Kasumi-1 (cell line): ENCODE measurements at regions not wholly inside any gene's neighbourhood (a gene's known extent, or its start where the extent isn't known, plus 50 kb on each side); places are given as distances from the start of the nearest gene placed in this dataset.

ENCODE experiments used
- DNase-seq, 2 experiments: peaks; one replicate each; lab custom pipeline; 2025; lab: John Stamatoyannopoulos, UW

DNA sequence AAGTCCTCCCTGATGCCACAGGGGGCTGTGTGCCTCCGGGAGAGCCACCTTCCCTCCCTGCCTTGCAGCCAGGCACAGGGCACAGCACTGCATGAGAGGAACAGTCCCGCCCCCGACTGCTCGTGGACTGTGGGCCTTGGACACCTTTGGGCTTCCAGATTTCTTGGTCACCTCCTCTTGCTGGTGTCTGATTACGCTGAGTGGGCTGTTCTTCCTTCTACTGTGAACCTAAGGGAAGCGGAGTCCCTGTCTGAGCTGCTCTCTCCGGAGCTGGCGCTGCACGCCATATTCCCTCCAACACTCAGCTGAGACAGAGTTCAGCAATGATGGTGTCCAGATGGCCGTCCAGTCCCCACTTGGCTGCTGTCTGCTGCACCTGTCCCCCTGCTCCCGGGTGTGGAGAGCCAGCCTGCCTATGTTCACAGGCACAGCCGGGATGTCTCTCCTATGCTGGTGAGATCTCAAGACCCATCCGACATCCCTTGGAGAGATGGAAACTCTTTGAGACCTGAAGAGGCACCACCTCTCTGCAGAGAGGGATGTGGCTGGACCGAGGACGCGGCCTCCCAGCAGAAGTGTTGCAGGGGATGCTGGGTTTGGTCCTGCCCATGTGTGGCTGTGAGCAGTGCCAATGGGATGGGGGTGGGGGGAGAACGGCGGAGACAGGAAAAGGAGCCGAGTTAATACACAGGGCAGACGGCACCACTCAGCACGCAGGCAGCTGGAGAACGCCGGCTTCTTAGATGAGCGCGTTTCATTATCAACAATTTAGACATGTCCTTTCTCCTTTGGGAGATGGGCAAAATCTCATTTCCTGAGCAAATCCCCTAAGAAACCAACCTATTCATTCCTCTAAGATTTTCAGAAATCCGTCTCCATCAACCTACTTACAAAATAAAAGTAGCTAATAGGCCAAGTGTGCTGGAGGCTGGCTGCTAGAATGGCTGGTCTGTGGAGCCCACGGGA is 171.9 kb downstream of the ENGASE start:
- no peak for DNase-seq

DNA sequence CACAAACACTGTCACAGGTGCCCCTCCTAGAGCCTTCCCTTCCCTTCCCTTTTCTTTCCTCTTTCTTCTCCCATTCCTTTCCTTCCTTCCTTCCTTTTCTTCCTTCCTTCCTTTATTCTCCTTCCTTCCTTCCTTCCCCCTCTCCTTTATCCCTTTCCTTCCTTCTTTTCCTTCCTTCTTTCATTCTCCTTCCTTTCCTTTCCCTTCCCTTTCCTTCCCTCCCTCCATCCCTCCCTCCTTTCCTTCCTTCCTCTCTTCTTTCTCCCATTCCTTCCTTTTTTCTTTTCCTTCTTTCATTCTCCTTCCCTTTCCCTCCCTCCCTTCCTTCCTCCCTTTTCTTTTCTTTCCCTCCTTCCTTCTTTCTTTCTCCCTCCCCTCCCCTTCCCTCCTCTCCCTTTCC is 170.0 kb downstream of the ENGASE start:
- no peak for DNase-seq

DNA sequence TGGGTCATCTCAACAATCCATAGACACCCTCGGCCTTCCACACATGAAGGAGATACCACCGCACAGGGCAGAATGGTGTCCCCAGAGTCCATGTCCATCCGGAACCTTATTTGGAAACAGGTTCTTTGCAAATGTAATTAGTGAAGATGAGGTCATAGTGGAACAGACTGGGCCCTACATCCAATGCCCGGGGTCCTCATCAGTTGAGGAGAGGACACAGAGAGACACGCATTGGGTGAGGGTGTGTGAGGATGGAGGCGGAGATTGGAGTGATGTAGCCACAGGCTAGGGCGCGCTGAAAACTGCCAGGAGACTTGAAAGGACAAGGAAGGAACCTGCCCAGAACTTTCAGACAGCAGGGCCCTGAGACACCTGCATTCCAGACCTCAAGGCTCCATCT is 169.4 kb downstream of the ENGASE start:
- no peak for DNase-seq

DNA sequence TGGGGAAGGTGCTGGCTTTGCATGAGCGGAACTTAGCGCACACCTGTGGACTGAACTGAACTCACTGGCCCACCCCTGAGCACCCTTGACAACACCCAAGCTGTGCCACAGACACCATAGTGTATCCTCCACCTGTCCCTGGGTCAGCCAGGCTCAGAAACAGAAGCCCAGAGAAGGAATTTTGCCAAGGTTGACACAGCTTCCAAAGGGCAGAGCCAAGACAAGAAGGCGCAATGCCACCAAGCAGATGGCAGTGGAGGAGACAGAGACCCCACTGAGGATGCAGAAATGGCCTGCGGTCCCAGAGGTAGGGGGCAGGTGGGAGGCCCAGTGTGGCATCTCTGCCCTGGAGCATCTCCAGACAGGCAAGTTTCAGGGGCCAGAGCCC is 169.0 kb downstream of the ENGASE start:
- DNase-seq: no peak

DNA sequence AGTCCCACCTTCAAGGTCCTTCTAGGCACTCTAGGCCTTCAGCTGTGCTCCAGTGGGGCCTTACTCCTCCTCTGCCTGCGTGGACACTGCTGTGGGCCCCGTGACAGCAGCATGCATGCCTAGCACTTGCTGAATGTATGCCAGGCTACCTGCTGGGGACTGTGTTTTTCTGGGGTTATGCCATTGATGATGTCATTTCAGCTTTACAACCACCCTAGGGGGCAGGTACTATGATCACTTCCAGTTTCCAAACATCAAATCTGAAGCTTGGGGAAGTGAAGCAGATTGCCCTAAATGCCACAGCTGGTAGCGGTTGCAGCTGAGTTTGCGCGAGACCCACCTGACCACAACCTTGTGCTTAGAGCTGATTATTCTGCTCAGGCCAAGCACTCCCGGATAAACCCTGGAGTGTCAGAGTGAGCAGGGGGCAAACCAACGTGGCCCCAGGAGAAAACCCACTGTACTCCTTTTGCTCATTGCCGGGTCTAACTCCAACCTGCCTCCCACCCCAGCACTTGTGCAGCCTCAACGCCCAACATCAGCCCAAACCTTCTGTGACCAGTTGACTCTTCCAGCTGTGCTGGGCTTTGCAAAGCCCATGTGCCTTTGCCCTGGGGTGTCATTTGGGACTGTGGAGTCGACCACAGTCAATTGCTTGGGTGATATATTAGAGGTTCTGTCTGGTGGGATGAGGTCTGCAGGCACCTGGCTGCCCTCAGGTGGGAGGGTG is 168.4 kb downstream of the ENGASE start:
- DNase-seq: no peak

DNA sequence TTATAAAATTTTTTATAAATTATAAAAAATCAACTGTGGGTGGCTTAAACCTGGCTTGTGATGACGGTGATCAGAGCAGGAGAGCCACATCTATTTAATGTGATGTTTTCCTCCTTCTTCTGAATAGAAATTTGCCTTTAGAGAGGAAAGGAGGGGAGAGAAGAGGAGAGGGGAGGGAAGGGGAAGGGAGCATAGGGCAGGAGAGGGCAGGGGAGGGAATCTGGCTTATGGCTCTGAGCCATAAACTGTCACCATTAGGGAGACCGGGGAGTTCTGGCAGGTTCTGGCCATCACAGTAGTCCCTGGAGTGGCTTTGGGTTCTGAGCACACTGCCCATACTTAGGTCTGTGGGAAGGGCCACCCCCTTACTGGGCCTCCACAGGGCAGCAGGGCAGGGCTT is 167.8 kb downstream of the ENGASE start:
- no peak for DNase-seq

DNA sequence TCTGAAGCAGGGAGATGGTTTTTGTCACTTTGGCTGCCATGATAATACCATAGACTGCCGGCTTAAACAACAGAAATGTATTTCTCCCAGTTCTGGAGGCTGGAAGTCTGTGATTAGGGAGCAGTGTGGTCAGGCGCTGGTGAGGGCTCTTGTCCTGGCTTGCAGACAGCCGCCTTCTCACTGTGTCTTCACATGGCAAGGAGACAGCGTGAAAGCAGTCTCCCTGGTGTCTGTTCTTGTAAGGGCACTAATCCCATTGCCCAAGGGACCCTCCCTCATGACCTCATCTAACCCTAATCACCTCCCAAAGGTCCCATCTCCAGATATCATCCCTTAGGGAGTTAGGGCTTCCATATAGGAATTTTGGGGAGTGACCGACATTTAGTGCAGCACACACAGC is 167.0 kb downstream of the ENGASE start:
- DNase-seq: no peak

DNA sequence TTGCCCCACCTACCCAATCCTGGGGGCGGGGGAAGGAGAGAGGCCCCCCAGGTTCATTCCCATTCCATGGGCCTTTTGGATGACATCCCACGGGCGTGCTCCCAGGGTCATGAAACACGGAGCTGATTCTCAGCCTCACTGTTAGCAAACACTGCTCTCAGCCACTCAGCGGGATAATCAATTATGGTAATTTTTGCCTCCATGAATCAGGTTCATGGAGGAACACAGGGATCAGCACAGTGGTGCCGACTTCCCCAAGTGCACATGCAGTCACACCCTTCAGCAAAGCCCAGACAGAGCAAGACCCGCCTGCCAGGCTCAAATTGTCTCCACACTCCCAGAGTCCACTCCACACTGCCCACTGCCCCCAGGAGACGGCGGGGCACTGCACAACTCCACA is 164.6 kb downstream of the ENGASE start:
- DNase-seq: no peak

DNA sequence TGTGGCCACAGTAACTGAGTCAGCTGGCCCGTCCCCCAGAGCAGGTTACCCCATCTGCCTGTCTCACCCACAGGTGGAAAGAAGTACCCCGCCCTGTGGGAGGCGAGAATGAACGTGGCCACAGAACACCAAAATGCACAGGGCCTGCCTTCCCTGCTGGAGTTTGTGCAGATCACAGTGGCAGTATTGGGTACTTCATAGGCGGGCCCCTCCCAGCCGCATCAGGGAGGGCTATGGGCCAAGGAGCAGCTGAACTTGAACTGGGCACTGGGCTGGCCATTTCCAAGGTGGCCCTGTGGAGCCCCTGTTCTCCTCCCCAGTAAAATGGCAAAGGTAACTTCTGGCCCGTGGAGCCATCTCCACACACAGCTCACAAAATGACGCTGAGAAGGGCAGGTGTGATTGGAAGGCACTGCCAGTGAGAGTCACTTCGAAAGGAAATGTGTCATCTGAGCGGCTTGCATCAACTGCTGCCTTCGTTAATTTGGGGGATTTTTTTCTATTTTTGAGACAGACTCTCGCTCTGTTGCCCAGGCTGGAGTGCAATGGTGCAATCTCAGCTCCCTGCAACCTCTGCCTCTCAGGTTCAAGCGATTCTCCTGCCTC is 162.9 kb downstream of the ENGASE start:
- DNase-seq: no peak

DNA sequence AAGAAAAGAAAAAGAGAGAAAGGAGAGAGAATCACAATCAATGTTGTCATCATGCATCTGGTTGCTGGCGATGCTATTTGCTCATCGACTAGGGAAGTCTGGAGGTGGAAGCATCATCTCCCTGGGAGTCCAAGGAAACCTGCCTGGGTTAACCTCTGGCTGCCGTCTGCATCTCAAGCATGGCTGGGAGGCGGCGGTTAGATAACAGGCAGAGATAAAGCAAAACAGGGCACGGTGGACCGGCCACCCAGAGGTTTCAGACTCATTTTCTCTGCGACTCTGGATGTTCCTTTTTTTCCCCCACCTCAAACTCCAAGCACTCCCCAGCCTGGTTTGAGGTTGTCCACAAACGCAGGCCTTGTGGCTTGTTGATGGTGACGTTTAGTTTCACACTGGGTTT is 161.2 kb downstream of the ENGASE start:
- no peak for DNase-seq

DNA sequence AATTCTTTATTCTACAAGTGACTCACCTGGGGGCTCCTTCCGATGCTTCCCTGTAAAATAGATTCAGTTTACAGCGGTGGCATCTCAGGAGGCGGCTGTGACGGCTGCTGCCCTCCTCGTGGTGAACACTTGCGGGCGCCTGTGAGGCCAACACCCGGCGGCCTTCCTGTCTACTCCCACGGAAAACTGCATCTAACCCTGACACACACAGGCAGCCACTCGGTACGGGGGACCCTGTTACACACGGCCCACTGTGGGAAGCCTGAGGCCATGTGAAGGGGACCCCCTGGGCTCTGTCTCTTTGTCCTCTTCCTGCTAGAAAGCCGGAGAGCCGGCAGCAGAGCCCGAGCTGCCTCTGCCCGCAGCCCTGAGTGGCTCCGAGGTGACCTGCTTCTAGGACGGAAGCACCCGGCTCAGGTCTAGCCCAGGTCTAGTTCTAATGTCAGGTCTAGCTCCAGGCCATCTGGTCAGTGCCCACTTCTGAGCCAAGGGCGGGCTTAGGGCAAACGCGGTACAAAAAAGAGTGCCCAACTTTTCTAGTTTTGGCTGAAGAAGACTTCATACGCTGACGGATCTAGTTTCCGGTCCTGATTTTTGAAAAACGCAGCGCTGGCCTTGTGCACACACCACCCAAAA is 159.4 kb downstream of the ENGASE start:
- DNase-seq: no peak

DNA sequence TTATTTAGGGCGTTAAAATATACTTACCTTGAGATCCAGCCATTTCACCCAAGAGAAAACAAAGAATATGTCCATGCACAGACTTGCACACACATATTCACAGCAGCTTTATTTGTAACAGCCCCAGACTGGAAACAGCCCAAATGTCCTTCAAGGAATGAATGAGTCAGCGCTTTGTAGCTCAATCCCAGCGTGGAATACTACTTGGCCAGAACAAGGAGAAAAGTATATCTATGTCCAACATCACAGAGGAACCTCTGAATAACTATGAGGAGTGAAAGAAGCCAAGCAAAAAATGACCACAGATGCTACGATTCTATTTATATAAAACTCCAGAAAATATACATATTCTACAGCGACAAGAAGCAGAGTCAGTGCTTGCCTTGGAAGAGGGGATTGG is 158.3 kb downstream of the ENGASE start:
- no peak for DNase-seq

DNA sequence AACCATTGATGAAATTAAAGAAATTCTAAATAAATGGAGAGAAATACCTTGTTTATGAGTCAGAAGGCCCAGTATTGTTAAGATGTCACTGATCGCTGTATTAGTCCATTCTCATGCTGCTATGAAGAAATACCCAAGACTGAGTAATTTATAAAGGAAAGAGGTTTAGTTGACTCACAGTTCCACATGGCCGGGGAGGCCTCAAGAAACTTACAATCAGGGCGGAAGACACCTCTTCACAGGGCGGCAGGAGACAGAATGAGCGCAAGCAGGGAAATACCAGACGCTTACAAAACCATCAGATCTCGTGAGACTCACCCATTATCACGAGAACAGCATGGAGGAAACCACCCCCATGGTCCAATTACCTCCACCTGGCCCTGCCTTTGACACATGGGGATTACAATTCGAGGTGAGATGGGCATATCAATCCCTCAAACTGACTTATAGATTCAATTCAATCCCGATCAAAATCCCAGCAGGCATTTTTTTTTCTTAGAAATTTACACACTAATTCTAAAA is 157.2 kb downstream of the ENGASE start:
- no peak for DNase-seq

DNA sequence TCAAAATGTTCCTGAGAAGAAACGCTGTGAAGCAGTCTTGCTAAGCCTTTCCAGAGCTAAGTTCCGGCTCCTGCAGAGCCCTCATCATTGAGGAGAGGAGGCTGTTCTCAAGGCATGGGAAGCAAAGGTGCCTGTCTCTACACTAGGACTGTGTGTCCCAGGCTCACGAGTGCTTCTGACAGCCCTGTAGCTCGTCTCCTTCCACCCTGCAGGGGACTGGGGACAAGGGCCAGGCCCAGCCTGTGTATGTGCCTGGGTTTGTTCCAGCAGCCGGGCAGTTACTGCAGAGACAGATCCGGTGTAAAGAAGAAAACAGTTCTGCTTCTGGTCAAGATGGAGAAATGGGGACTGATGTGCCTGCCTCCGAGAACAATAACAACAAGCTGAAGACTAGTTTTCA is 156.0 kb downstream of the ENGASE start:
- DNase-seq: no peak

DNA sequence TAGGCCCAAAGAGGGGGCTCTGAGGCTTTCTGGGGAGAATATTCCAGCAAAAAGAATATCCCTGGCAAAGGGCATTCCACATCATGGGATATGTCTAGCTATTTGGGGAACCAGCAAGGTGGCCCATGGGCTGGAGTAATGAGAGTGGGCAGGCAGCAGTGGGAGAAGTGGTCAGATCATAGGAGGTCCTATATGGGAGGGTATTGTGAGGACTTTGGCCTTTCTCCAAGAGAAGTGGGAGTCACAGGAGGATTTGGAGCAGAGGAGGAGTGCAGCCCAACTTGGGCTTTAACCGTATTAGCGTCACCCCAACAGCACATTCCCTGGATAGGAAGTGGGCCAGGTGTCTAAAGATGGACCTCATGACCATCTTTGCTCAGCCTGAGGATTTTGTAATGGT is 151.4 kb downstream of the ENGASE start:
- DNase-seq: no peak

DNA sequence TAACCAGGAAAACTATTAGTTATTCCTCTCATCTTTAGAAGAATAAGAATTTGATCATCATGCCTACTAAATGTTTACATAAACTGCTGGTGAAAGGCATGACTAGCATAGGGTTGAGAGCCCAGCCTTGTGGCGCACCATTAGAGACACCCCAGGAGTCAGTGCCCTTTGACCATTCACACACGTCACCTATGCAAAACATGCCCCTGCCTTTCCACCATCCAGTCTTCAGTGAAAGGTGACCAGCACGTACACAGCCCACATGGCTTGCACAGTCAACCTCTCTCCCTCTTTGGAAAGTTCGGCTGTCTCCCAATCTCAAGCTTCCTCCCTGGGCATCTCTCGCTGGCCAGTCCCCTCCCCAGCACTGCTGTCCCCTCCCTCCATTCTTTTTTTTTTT is 150.3 kb downstream of the ENGASE start:
- no peak for DNase-seq

DNA sequence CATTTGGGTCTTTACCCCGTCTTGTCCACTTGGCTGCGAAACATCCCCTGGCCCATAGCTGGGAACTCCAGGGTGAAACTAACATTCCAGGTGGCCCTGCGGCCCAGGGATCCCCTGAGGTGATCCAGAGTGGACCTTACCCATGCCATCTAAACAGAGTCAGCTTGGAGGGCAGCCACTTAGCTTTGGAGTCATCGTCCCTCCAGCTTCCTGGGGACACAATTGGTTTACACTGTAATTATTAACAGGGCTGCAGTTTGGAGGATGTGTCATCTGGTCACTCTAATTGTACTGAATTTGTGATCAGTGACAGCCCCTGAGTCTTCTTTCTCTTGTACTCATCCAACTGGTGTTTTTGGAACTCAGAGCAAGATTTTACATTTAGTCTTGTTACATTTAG is 149.9 kb downstream of the ENGASE start:
- no peak for DNase-seq

DNA sequence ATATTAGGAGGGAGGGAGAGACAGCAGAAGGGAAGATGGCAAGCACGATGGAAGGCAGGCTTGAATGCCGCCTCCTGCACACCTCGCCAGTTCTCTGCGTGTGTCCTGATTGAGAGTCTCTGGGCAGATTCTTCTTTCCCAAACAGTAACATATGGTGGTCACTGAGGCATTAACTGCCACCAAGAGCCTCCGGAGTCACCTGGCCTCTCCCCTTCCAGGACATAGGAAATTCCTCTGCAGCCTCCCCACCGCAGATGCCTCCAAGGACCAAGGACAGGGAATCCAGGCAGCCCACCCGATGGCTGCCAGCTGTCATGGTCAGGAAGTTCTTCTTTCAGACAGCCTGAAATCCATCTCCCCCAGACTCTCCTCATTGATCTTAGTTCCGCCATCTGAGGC is 149.3 kb downstream of the ENGASE start:
- DNase-seq: no peak

DNA sequence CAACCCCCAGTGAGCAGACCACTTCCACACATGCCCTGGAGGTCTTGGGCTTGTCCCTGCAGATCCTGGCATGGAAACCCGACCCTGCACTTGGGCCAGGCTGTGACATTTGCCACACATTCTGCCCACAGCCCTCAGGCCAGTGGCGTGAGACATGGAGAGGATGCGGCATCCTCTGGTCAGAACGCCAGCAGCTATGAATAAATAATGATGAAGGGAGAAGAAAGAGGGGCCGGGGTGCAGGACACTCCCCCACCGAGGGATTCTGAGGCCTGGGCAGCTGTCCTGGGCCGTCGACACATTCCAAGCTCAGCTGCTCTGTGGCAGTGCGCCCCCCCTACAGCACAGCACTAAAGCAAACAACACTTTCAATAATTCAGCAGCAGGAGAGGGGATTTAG is 148.8 kb downstream of the ENGASE start:
- DNase-seq: no peak

DNA sequence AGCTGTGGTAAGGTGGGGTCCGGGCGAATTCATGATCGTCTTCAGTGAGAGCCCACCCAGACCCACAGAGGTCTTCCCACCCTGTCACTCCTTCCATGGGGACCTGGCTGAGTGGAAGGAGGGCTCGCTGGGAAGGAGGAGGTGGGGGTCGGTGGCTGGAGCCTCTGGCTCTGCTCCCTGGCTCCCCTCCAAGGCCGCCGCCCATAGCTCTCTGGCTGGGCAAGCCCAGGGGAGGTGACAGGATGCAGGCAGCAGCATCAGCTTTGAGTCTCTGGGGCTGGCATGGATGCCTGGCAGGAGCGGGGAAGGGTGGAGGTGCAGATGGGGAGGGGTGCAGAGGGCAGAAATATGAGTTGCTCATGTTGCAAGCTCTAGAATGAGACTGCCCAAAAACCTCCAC is 147.0 kb downstream of the ENGASE start:
- DNase-seq: no peak

DNA sequence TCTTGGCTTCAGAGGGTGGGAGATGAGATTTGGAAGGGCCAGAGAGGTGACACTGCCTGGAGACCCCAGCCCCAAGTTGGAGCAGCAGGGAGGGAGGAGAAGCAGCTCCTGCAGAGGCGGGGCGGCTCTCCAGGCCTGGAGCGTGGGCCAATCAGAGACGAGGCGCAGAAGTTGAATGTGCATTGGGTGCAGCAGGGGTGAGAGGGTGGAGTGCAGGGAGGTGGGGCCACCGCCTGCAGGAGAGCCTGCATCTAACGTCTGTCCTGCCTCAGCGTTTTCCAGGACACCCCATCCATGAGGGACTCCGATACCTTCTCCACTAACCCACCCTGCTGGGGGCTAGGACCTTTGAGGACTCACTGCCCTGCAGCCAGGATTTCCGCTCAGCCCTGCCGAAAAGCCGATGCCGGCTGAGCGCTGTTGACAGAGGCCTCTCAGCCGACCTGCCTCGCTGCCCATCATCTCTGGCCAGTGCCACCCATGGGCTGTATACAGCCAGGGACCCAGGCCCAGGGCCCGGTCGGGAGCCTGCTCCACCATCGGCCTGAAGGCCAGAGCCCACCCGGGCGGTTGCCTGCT is 146.2 kb downstream of the ENGASE start:
- no peak for DNase-seq

DNA sequence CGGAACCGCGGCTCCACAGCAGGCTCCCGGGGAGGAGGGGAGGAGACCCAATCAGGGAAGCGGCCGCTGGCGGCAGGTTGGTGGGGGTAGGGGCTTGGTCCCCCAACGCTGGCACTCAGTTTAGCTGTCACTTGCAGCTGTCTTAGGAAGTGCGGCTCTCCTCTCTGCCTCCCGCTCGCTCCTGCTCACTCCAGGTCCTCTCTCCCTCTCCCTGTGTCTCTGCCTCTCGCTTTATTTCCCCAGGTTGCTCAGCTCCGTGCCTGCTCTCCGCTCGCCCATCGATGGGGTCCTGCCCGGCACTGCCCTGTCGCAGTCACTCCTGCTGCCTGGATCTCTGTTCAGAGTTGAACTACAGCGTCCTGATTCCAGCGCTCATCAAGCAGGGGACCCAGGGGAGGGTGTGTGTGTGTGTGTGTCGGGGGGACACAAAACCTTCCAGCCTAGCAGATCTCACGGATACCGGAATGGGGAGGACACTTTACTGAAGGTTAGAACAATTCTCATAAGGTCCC is 145.6 kb downstream of the ENGASE start:
- DNase-seq: no peak
